Neural cell (in vitro differentiated cells): ENCODE measurements at regions not wholly inside any gene's neighbourhood (a gene's known extent, or its start where the extent isn't known, plus 50 kb on each side); places are given as distances from the start of the nearest gene placed in this dataset.

ENCODE experiments used
- EP300 ChIP-seq: fragments of 450-650 bp; conservative IDR thresholded peaks from 2 replicates; pipeline ENCODE4 v1.6.1; 2014; ENCODE audit warnings: antibody characterized with exemption, mild to moderate bottlenecking, moderate library complexity; ENCODE audit not compliant: poor library complexity, severe bottlenecking
- EZH2 ChIP-seq: fragments of 200-600, 300-800 bp; shearing (Covaris generic), sonication (generic); IDR thresholded peaks from 2 replicates; pipeline ENCODE4 v1.6.1; 2014; ENCODE audit warnings: antibody characterized with exemption, low read length, borderline replicate concordance, mild to moderate bottlenecking; ENCODE audit not compliant: insufficient read depth, poor library complexity, severe bottlenecking
- MXI1 ChIP-seq: fragments of 450-650 bp; conservative IDR thresholded peaks from 2 replicates; pipeline ENCODE4 v1.6.1; 2014; ENCODE audit warnings: antibody characterized with exemption, mild to moderate bottlenecking; ENCODE audit not compliant: poor library complexity, severe bottlenecking
- POLR2AphosphoS5 ChIP-seq: IDR thresholded peaks from 2 replicates; pipeline ENCODE4 v1.6.1; 2012
- RAD21 ChIP-seq: fragments of 450-650 bp; conservative IDR thresholded peaks from 2 replicates; pipeline ENCODE4 v1.6.1; 2014; ENCODE audit warnings: antibody characterized with exemption, mild to moderate bottlenecking, moderate library complexity
- TAF1 ChIP-seq: IDR thresholded peaks from 2 replicates; pipeline ENCODE4 v1.6.1; 2012; ENCODE audit warnings: low read depth
- TF ChIP-seq, protein P1 (sequence below): fragments of 450-650 bp; IDR thresholded peaks from 2 replicates; pipeline ENCODE4 v1.5.1; 2014; ENCODE audit warnings: antibody characterized with exemption, mild to moderate bottlenecking, moderate library complexity; ENCODE audit not compliant: poor library complexity, severe bottlenecking
- TF ChIP-seq, protein P2 (sequence below): IDR thresholded peaks from 2 replicates; pipeline ENCODE4 v1.6.1; 2012; ENCODE audit warnings: borderline replicate concordance

DNA sequence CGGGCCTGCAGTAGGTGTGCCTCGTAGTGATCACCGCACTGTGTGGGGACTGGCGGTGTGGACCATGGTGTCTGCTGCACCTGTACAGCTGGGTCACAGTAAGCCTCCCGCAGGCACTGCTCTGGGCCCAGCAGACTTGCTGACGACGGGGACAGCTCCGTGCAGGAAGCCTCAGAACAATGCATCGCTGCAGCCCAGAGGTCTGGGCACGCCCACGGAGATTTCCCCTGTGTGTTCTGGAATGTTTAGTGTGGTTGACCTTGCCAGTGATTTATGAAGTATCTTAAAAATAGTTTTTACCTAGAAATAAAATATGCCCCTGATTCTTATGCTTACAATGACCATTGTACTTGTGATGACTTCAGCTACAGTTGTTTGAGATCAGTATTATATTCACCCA is 59.1 kb upstream of the ZNF32 start:
- TF ChIP-seq EZH2: no peak
- no peak for TF ChIP-seq RAD21
- TF ChIP-seq, protein P1, sequence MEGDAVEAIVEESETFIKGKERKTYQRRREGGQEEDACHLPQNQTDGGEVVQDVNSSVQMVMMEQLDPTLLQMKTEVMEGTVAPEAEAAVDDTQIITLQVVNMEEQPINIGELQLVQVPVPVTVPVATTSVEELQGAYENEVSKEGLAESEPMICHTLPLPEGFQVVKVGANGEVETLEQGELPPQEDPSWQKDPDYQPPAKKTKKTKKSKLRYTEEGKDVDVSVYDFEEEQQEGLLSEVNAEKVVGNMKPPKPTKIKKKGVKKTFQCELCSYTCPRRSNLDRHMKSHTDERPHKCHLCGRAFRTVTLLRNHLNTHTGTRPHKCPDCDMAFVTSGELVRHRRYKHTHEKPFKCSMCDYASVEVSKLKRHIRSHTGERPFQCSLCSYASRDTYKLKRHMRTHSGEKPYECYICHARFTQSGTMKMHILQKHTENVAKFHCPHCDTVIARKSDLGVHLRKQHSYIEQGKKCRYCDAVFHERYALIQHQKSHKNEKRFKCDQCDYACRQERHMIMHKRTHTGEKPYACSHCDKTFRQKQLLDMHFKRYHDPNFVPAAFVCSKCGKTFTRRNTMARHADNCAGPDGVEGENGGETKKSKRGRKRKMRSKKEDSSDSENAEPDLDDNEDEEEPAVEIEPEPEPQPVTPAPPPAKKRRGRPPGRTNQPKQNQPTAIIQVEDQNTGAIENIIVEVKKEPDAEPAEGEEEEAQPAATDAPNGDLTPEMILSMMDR: no peak
- no peak for TF ChIP-seq TAF1
- no peak for TF ChIP-seq EP300
- no peak for TF ChIP-seq MXI1
- no peak for TF ChIP-seq POLR2AphosphoS5
- TF ChIP-seq, protein P2, sequence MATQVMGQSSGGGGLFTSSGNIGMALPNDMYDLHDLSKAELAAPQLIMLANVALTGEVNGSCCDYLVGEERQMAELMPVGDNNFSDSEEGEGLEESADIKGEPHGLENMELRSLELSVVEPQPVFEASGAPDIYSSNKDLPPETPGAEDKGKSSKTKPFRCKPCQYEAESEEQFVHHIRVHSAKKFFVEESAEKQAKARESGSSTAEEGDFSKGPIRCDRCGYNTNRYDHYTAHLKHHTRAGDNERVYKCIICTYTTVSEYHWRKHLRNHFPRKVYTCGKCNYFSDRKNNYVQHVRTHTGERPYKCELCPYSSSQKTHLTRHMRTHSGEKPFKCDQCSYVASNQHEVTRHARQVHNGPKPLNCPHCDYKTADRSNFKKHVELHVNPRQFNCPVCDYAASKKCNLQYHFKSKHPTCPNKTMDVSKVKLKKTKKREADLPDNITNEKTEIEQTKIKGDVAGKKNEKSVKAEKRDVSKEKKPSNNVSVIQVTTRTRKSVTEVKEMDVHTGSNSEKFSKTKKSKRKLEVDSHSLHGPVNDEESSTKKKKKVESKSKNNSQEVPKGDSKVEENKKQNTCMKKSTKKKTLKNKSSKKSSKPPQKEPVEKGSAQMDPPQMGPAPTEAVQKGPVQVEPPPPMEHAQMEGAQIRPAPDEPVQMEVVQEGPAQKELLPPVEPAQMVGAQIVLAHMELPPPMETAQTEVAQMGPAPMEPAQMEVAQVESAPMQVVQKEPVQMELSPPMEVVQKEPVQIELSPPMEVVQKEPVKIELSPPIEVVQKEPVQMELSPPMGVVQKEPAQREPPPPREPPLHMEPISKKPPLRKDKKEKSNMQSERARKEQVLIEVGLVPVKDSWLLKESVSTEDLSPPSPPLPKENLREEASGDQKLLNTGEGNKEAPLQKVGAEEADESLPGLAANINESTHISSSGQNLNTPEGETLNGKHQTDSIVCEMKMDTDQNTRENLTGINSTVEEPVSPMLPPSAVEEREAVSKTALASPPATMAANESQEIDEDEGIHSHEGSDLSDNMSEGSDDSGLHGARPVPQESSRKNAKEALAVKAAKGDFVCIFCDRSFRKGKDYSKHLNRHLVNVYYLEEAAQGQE: no peak
